OCI-LY3 (cell line): ENCODE measurements at regions not wholly inside any gene's neighbourhood (a gene's known extent, or its start where the extent isn't known, plus 50 kb on each side); places are given as distances from the start of the nearest gene placed in this dataset.

ENCODE experiments used
- CTCF ChIP-seq: fragments of 200-600, 300-600 bp; sonication (generic); IDR thresholded peaks from 2 replicates; pipeline ENCODE4 v1.5.1; 2014; ENCODE audit warnings: antibody characterized with exemption, low read length, low read depth
- EZH2phosphoT487 ChIP-seq: fragments of 200-600 bp; shearing (Covaris generic); IDR thresholded peaks from 2 replicates; pipeline ENCODE4 v1.6.1; 2018; ENCODE audit warnings: antibody characterized with exemption, mixed run types, low read depth

GRCh38 chr3:24899901-24900603 lies 405.4 kb upstream of the THRB start:
- TF ChIP-seq CTCF (no peak), EZH2phosphoT487 (no peak)
